Hepatocyte (in vitro differentiated cells): ENCODE measurements at regions not wholly inside any gene's neighbourhood (a gene's known extent, or its start where the extent isn't known, plus 50 kb on each side); places are given as distances from the start of the nearest gene placed in this dataset.

ENCODE experiments used
- DNase-seq: peaks from one replicate; pipeline ENCODE4 v3.0.0-alpha.2; 2016; ENCODE audit warnings: low spot score
- H2AFZ ChIP-seq: fragments of 200-600 bp; sonication (generic); 2 replicates; pipeline ENCODE4 v1.6.0; 2016; ENCODE audit warnings: antibody characterized with exemption, mild to moderate bottlenecking
- H3K27ac ChIP-seq: fragments of 200-600 bp; sonication (generic); 2 replicates; pipeline ENCODE4 v1.5.1; 2016; ENCODE audit warnings: mild to moderate bottlenecking
- H3K27me3 ChIP-seq: fragments of 200-600 bp; sonication (generic); 2 replicates; pipeline ENCODE4 v1.6.1; 2016
- H3K36me3 ChIP-seq: fragments of 200-600 bp; sonication (generic); replicated peaks from 2 replicates; pipeline ENCODE4 v1.5.1; 2016; ENCODE audit warnings: low read depth; ENCODE audit not compliant: insufficient read depth
- H3K4me1 ChIP-seq: fragments of 200-600 bp; sonication (generic); 2 replicates; pipeline ENCODE4 v1.5.1; 2016; ENCODE audit warnings: mild to moderate bottlenecking, moderate library complexity; ENCODE audit not compliant: insufficient read depth
- H3K4me2 ChIP-seq: fragments of 200-600 bp; sonication (generic); 2 replicates; pipeline ENCODE4 v1.6.0; 2016
- H3K4me3 ChIP-seq: fragments of 200-600 bp; sonication (generic); 2 replicates; pipeline ENCODE4 v1.5.1; 2016; ENCODE audit warnings: mild to moderate bottlenecking
- H3K79me2 ChIP-seq: fragments of 200-600 bp; sonication (generic); 2 replicates; pipeline ENCODE4 v1.6.0; 2017; ENCODE audit warnings: mild to moderate bottlenecking
- H3K9me2 ChIP-seq: fragments of 200-600 bp; sonication (generic); replicated peaks from 2 replicates; pipeline ENCODE4 v1.6.0; 2017; ENCODE audit warnings: mild to moderate bottlenecking; ENCODE audit not compliant: insufficient read depth
- H3K9me3 ChIP-seq: fragments of 200-600 bp; sonication (generic); 2 replicates; pipeline ENCODE4 v1.5.1; 2016; ENCODE audit warnings: low read depth, mild to moderate bottlenecking
- H4K20me1 ChIP-seq: fragments of 200-600 bp; sonication (generic); 2 replicates; pipeline ENCODE4 v1.6.0; 2016; ENCODE audit warnings: mild to moderate bottlenecking; ENCODE audit not compliant: insufficient read depth, poor library complexity, severe bottlenecking
- EZH2 ChIP-seq: fragments of 200-600 bp; sonication (generic); IDR thresholded peaks from 2 replicates; pipeline ENCODE4 v1.6.1; 2016; ENCODE audit warnings: antibody characterized with exemption, mild to moderate bottlenecking, borderline replicate concordance
- EZH2phosphoT487 ChIP-seq: fragments of 200-600 bp; sonication (generic); IDR thresholded peaks from one replicate; pipeline ENCODE4 v1.6.1; 2018; ENCODE audit warnings: antibody characterized with exemption, mild to moderate bottlenecking, low read depth, moderate library complexity; ENCODE audit not compliant: unreplicated experiment, severe bottlenecking
- WGBS: methylation state at CpG from one replicate; pipeline ENCODE4 v1.1.6; 2016; ENCODE audit warnings: low lambda C conversion rate; ENCODE audit errors: missing lambda C conversion rate; 5-methylcytosine and 5-hydroxymethylcytosine counted together
- TF ChIP-seq, protein P1 (sequence below): fragments of 200-600 bp; sonication (generic); IDR thresholded peaks from 2 replicates; pipeline ENCODE4 v1.5.1; 2016; ENCODE audit warnings: antibody characterized with exemption, mild to moderate bottlenecking; ENCODE audit not compliant: poor library complexity

DNA sequence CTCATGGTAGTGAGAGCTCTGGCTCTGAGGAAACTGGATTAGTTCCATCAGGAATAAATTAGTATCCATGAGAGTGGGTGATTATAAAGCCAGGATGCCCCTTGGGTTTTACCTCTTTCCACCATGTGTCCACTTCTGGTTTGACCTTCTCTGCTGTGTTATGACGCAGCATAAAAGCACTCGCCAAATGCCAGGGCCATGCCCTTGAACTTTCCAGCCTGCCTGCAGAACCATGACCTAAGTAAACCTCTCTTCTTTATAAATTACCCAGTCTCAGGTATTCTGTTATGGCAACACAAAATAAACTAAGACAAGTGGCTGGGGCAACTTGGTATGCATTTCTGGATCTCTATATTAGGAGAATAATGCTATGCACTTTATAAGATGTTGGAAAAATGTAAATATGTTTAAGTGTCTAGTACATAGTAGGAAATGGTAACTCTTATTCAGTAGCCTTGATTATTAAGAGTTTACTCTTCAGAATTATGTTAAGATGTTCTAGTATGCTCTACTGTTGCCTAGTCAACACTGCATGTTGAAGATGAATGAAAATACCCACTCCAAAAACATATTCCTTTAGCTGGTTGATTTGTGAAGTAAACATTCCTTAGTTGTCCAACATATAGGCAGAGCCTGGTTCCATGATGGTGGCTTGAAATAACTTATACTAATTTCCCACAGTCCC is 455.6 kb upstream of the TMPO start:
- H3K27me3 ChIP-seq = no peaks in the 10 kb centered on the region
- H3K79me2 ChIP-seq = no peaks in the 10 kb centered on the region
- no peaks in the 10 kb centered on the region for H4K20me1 ChIP-seq
- H2AFZ ChIP-seq = no peak overlapping the region
- no peak for DNase-seq
- H3K27ac ChIP-seq = no peak overlapping the region
- H3K4me2 ChIP-seq = no peak overlapping the region
- no peaks in the 10 kb centered on the region for H3K36me3 ChIP-seq
- 97% methylated on average over 2 of the region's 2 CpGs for WGBS
- H3K4me1 ChIP-seq = peaks cover 6% of the 10 kb centered on the region
- no peaks in the 10 kb centered on the region for H3K9me2 ChIP-seq
- H3K4me3 ChIP-seq = no peak overlapping the region
- TF ChIP-seq, protein P1, sequence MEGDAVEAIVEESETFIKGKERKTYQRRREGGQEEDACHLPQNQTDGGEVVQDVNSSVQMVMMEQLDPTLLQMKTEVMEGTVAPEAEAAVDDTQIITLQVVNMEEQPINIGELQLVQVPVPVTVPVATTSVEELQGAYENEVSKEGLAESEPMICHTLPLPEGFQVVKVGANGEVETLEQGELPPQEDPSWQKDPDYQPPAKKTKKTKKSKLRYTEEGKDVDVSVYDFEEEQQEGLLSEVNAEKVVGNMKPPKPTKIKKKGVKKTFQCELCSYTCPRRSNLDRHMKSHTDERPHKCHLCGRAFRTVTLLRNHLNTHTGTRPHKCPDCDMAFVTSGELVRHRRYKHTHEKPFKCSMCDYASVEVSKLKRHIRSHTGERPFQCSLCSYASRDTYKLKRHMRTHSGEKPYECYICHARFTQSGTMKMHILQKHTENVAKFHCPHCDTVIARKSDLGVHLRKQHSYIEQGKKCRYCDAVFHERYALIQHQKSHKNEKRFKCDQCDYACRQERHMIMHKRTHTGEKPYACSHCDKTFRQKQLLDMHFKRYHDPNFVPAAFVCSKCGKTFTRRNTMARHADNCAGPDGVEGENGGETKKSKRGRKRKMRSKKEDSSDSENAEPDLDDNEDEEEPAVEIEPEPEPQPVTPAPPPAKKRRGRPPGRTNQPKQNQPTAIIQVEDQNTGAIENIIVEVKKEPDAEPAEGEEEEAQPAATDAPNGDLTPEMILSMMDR = no peak
- TF ChIP-seq EZH2phosphoT487 (no peak), EZH2 (no peak)
- no peaks in the 10 kb centered on the region for H3K9me3 ChIP-seq

DNA sequence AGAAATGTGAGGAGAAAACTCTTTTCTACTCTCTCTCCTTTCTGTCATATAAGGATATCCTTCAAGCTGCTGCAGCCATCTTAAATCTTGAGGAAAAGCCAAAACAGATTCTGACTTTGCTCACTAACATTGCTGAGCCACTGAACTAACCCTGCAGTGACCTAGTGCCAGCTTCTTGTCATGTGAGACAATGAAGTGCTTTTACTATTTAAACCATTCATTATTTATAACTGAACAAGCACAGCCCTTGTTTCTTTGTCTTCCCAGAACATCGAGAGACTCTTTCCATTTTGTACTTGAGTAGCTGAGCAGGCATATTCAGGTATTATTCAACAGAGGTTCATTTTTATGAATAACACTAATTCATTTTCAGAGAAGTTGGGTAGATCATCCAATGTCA is 455.0 kb upstream of the TMPO start:
- 100% methylated on average over 1 of the region's 1 CpG for WGBS
- TF ChIP-seq, protein P1 = no peak
- TF ChIP-seq EZH2 = no peak
- Histone ChIP-seq H3K9me3 (no peaks in the 10 kb centered on the region), H3K4me2 (no peak overlapping the region), H3K4me3 (no peak overlapping the region), H3K36me3 (no peaks in the 10 kb centered on the region), H3K27me3 (no peaks in the 10 kb centered on the region), H3K4me1 (peaks cover 6% of the 10 kb centered on the region), H3K9me2 (no peaks in the 10 kb centered on the region), H3K27ac (no peak overlapping the region), H3K79me2 (no peaks in the 10 kb centered on the region), H2AFZ (no peak overlapping the region), H4K20me1 (no peaks in the 10 kb centered on the region)
- DNase-seq = no peak

DNA sequence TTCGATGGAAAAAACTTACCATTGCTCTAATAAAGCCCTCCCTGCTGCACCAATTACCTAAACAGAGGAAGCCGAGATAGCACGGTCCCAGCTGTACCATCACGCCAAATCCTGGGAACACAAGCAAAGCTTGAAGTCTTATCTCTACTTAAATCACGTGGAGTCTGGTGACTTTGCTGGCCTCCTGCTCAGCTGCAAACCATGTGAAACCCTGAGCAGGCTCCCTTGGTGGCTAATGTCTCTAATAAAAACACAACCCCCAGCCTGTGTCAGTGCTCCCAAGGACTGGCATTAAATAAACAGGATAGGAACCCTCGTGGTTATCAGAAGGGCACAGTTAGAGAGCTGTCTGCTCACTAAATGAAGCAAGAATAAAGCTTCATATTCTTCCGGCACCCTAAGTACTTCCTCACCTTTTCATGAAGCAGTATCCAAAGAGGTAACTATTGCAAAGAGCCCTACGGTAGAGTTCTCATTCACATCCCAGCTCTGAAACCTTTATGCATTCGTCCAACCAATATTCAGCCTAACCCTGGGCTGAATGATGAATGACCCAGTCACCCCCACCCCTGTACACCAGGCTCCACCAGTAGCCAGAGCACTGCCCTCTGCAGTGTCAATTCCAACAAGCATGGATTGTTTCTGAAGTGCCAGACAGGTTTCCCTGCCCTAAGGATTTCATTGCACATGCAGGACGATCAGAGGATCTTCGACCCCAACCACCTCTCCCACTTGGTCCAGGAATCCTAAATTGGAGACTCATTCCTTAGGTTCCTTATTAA is 452.7 kb upstream of the TMPO start:
- WGBS = 65% methylated on average over 11 of the region's 11 CpGs
- Histone ChIP-seq H2AFZ (no peak overlapping the region), H3K36me3 (no peaks in the 10 kb centered on the region), H3K4me3 (no peak overlapping the region), H3K4me1 (peaks cover 6% of the 10 kb centered on the region), H3K9me2 (no peaks in the 10 kb centered on the region), H3K27ac (no peak overlapping the region), H3K79me2 (no peaks in the 10 kb centered on the region), H3K9me3 (no peaks in the 10 kb centered on the region), H3K27me3 (no peaks in the 10 kb centered on the region), H3K4me2 (no peak overlapping the region), H4K20me1 (no peaks in the 10 kb centered on the region)
- DNase-seq = no peak
- TF ChIP-seq, protein P1 = no peak
- TF ChIP-seq EZH2 (no peak), EZH2phosphoT487 (no peak)
